CD14-positive monocyte (primary cell): ENCODE measurements at regions not wholly inside any gene's neighbourhood (a gene's known extent, or its start where the extent isn't known, plus 50 kb on each side); places are given as distances from the start of the nearest gene placed in this dataset.

Source experiments
- DNase-seq, 3 donors: peaks; one replicate each; pipeline ENCODE4 v3.0.0-alpha.2; 2011 to 2022
- H2AFZ ChIP-seq: 2 replicates; pipeline ENCODE4 v1.6.0; 2012; ENCODE audit warnings: mild to moderate bottlenecking, low read depth, low read length, inconsistent platforms; ENCODE audit not compliant: insufficient read depth, poor library complexity, severe bottlenecking
- H3K27ac ChIP-seq, 2 donors: 1 replicate in 1 of 2; 2 replicates in 1 of 2; pipeline ENCODE4 v1.5.1; 2012 to 2013; ENCODE audit warnings: low read length in 2 of 2, control low read depth in 1 of 2, inconsistent platforms in 1 of 2, low read depth in 1 of 2, mild to moderate bottlenecking in 1 of 2
- H3K27me3 ChIP-seq, 2 donors: one replicate each; pipeline versions ENCODE4 v1.6.0 to v1.6.1; 2011 to 2013; ENCODE audit warnings: low read length in 2 of 2; ENCODE audit not compliant: control insufficient read depth in 2 of 2, insufficient read depth in 2 of 2
- H3K36me3 ChIP-seq, 2 donors: replicated peaks in 1 of 2; 1 replicate in 1 of 2; 2 replicates in 1 of 2; pipeline versions ENCODE4 v1.5.1 to v1.6.1; 2012 to 2013; ENCODE audit warnings: low read length in 2 of 2, control low read depth in 1 of 2, inconsistent platforms in 1 of 2, mild to moderate bottlenecking in 1 of 2; ENCODE audit not compliant: insufficient read depth in 2 of 2, control insufficient read depth in 1 of 2
- H3K4me1 ChIP-seq, 2 donors: 1 replicate in 1 of 2; 2 replicates in 1 of 2; pipeline versions ENCODE4 v1.5.1 to v1.6.1; 2012 to 2013; ENCODE audit warnings: low read length in 2 of 2, control low read depth in 1 of 2, inconsistent platforms in 1 of 2, mild to moderate bottlenecking in 1 of 2, moderate library complexity in 1 of 2; ENCODE audit not compliant: insufficient read depth in 2 of 2, control insufficient read depth in 1 of 2
- H3K4me2 ChIP-seq: replicated peaks from 2 replicates; pipeline ENCODE3; 2012; ENCODE audit warnings: low read length, moderate library complexity, mild to moderate bottlenecking; ENCODE audit not compliant: poor library complexity, severe bottlenecking; ENCODE audit errors: extremely low read depth
- H3K4me3 ChIP-seq, 3 experiments: fragments of 200-600 bp in 1 of 3; sonication (generic) in 1 of 3; replicated peaks in 1 of 3; 1 replicate in 2 of 3; 2 replicates in 1 of 3; pipeline ENCODE4 v1.5.1; 2011 to 2013; ENCODE audit warnings: low read length in 3 of 3, mild to moderate bottlenecking in 3 of 3, control low read depth in 2 of 3, low read depth in 2 of 3, inconsistent platforms in 1 of 3, moderate library complexity in 1 of 3
- H3K79me2 ChIP-seq: 2 replicates; pipeline ENCODE4 v1.6.0; 2012; ENCODE audit warnings: mild to moderate bottlenecking, control low read depth, inconsistent platforms, low read length, moderate library complexity; ENCODE audit not compliant: insufficient read depth
- H3K9ac ChIP-seq: 2 replicates; pipeline ENCODE4 v1.6.0; 2017; ENCODE audit warnings: low read length, mild to moderate bottlenecking; ENCODE audit not compliant: insufficient read depth, poor library complexity, severe bottlenecking
- H3K9me3 ChIP-seq, 2 donors: replicated peaks in 1 of 2; 1 replicate in 1 of 2; 2 replicates in 1 of 2; pipeline versions ENCODE4 v1.5.1 to v1.6.1; 2012 to 2013; ENCODE audit warnings: low read length in 2 of 2, control low read depth in 1 of 2; ENCODE audit not compliant: control insufficient read depth in 1 of 2, insufficient read depth in 1 of 2
- H4K20me1 ChIP-seq: 2 replicates; pipeline ENCODE4 v1.6.0; 2012; ENCODE audit warnings: mild to moderate bottlenecking, low read length, control low read depth, moderate library complexity; ENCODE audit not compliant: insufficient read depth
- H3K27ac Mint-ChIP-seq, 7 donors: one replicate each; pipeline ENCODE4 v1.8.0; 2020; ENCODE audit warnings: mild to moderate bottlenecking in 7 of 7, mixed read lengths in 7 of 7, moderate library complexity in 6 of 7, inconsistent platforms in 2 of 7
- H3K27me3 Mint-ChIP-seq, 3 donors: one replicate each; pipeline ENCODE4 v1.8.0; 2021 to 2022; ENCODE audit warnings: low read depth in 3 of 3, mild to moderate bottlenecking in 3 of 3, mixed read lengths in 3 of 3, moderate library complexity in 3 of 3, inconsistent platforms in 1 of 3
- H3K36me3 Mint-ChIP-seq, 2 donors: one replicate each; pipeline ENCODE4 v1.8.0; 2020; ENCODE audit warnings: mixed read lengths in 2 of 2, inconsistent platforms in 1 of 2, mild to moderate bottlenecking in 1 of 2
- H3K4me1 Mint-ChIP-seq: one replicate; pipeline ENCODE4 v1.8.0; 2020; ENCODE audit warnings: mild to moderate bottlenecking, mixed read lengths
- H3K4me3 Mint-ChIP-seq, 2 donors: one replicate each; pipeline ENCODE4 v1.8.0; 2020; ENCODE audit warnings: mild to moderate bottlenecking in 2 of 2, mixed read lengths in 2 of 2, moderate library complexity in 1 of 2
- H3K9me3 Mint-ChIP-seq, 7 donors: one replicate each; pipeline ENCODE4 v1.8.0; 2020 to 2022; ENCODE audit warnings: mixed read lengths in 7 of 7, mild to moderate bottlenecking in 6 of 7, moderate library complexity in 6 of 7, inconsistent platforms in 2 of 7
- WGBS: methylation state at CpG from one replicate; pipeline ENCODE4 v1.1.5; 2013; ENCODE audit warnings: missing lambda C conversion rate; ENCODE audit not compliant: insufficient coverage; 5-methylcytosine and 5-hydroxymethylcytosine counted together
- intact Hi-C, 2 donors: fragments of 100-400 bp; cut with micrococcal nuclease; formaldehyde crosslinking; loops; one replicate each; pipeline versions ENCODE4 v1.15.0 to v1.15.1; 2023
- TF ChIP-seq, protein P1 (sequence below): fragments of 200-600 bp; IDR thresholded peaks from one replicate; pipeline ENCODE4 v1.8.0; 2022; ENCODE audit warnings: antibody characterized with exemption, mild to moderate bottlenecking

GRCh38 chr1:86648255-86648654, 56.1 kb upstream of the SH3GLB1 start:
- Mint-ChIP-seq H3K27ac (no peak overlapping the region), H3K36me3 (no peaks in the 10 kb centered on the region), H3K4me3 (no peak overlapping the region), H3K9me3 (peaks cover 0 to 7% (median 0%) of the 10 kb centered on the region in 7 donors), H3K4me1 (peaks cover 6% of the 10 kb centered on the region), H3K27me3 (no peaks in the 10 kb centered on the region)
- Histone ChIP-seq H3K9ac (no peak overlapping the region), H2AFZ (no peak overlapping the region), H3K4me3 (no peak overlapping the region), H3K79me2 (no peaks in the 10 kb centered on the region), H3K4me2 (no peak overlapping the region), H3K27ac (no peak overlapping the region), H4K20me1 (no peaks in the 10 kb centered on the region), H3K36me3 (no peaks in the 10 kb centered on the region), H3K9me3 (no peaks in the 10 kb centered on the region), H3K27me3 (no peaks in the 10 kb centered on the region), H3K4me1 (no peaks in the 10 kb centered on the region)
- WGBS, result 100% methylated on average over 2 of the region's 4 CpGs
- intact Hi-C loops, result no loop called here
- TF ChIP-seq, protein P1, sequence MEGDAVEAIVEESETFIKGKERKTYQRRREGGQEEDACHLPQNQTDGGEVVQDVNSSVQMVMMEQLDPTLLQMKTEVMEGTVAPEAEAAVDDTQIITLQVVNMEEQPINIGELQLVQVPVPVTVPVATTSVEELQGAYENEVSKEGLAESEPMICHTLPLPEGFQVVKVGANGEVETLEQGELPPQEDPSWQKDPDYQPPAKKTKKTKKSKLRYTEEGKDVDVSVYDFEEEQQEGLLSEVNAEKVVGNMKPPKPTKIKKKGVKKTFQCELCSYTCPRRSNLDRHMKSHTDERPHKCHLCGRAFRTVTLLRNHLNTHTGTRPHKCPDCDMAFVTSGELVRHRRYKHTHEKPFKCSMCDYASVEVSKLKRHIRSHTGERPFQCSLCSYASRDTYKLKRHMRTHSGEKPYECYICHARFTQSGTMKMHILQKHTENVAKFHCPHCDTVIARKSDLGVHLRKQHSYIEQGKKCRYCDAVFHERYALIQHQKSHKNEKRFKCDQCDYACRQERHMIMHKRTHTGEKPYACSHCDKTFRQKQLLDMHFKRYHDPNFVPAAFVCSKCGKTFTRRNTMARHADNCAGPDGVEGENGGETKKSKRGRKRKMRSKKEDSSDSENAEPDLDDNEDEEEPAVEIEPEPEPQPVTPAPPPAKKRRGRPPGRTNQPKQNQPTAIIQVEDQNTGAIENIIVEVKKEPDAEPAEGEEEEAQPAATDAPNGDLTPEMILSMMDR, result no peak
- DNase-seq, result no peak

GRCh38 chr1:86649618-86650017, 54.8 kb upstream of the SH3GLB1 start:
- Histone ChIP-seq H3K27me3 (no peaks in the 10 kb centered on the region), H3K79me2 (no peaks in the 10 kb centered on the region), H3K4me2 (no peak overlapping the region), H3K9ac (no peak overlapping the region), H3K36me3 (no peaks in the 10 kb centered on the region), H3K27ac (no peak overlapping the region), H3K9me3 (no peaks in the 10 kb centered on the region), H3K4me3 (no peak overlapping the region), H3K4me1 (no peaks in the 10 kb centered on the region), H2AFZ (no peak overlapping the region), H4K20me1 (no peaks in the 10 kb centered on the region)
- TF ChIP-seq, protein P1, result no peak
- Mint-ChIP-seq H3K4me3 (no peak overlapping the region), H3K4me1 (peaks cover 6% of the 10 kb centered on the region), H3K36me3 (no peaks in the 10 kb centered on the region), H3K9me3 (peaks cover 0 to 7% (median 0%) of the 10 kb centered on the region in 7 donors), H3K27ac (no peak overlapping the region), H3K27me3 (no peaks in the 10 kb centered on the region)
- intact Hi-C loops, result no loop called here
- WGBS, result 95% methylated on average over 12 of the region's 14 CpGs
- no peak for DNase-seq
